ENCODE measurements at regions not wholly inside any gene's neighbourhood (a gene's known extent, or its start where the extent isn't known, plus 50 kb on each side); places are given as distances from the start of the nearest gene placed in this dataset.

- no peak overlapping the region for H3K4me2 ChIP-seq (ENCODE audit: low read depth, low read length, poor library complexity, severe bottlenecking)
Measured at GRCh38 chr7:42431873-42432272, 194.9 kb upstream of the GLI3 start.

DNA sequence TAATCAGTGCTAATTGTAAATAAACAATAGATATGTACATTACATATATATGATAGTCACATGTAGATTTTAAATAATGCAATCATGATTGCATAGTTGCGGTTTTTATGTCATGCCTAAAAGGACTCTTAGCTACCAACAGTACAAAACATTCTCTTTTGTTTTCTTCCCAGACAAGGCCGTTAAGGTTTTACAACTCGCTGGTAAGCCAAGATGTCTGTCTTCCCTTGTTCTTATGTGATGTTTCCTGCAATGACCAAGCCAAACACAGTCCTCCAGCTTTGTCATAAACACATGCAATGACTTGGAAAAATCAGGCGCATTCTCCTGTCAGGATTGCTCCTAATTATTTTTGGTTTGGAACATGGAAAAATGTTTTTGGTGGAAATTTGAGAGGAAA lies 192.3 kb upstream of the GLI3 start:
- Histone ChIP-seq H3K4me2 (ENCODE audit: low read depth, low read length, poor library complexity, severe bottlenecking) (no peak overlapping the region), H3K27me3 (ENCODE audit: low read length) (no peaks in the 10 kb centered on the region), H3K9ac (ENCODE audit: low read length) (no peak overlapping the region), H3K36me3 (ENCODE audit: low read length) (no peaks in the 10 kb centered on the region), H3F3A (ENCODE audit: insufficient read depth) (no peaks in the 10 kb centered on the region), H3K9me3 (ENCODE audit: insufficient read depth, low read length) (no peaks in the 10 kb centered on the region; the same call in 1 of the 2 replicates), H3K27ac (ENCODE audit: low read depth, low read length) (no peak overlapping the region), H4K20me1 (ENCODE audit: low read depth, low read length) (no peaks in the 10 kb centered on the region), H2AFZ (ENCODE audit: low read depth, low read length, severe bottlenecking) (no peak overlapping the region), H3K4me3 (ENCODE audit: insufficient read depth, low read length, poor library complexity, severe bottlenecking) (no peak overlapping the region), H3K9me2 (replicated peaks; ENCODE audit: insufficient read depth, low read length) (no peaks in the 10 kb centered on the region), H3K79me2 (ENCODE audit: insufficient read depth, low read length) (no peaks in the 10 kb centered on the region)
- no peak for TF ChIP-seq EZH2phosphoT487 (conservative IDR thresholded peaks at IDR 0.05; ENCODE audit: low read length)

More at GRCh38 chr7:42431873-42432272, 194.9 kb upstream of the GLI3 start:
- Histone ChIP-seq H3K4me3 (ENCODE audit: insufficient read depth, low read length, poor library complexity, severe bottlenecking) (no peak overlapping the region), H3K27ac (ENCODE audit: low read depth, low read length) (no peak overlapping the region), H3K27me3 (ENCODE audit: low read length) (no peaks in the 10 kb centered on the region), H3K9ac (ENCODE audit: low read length) (no peak overlapping the region), H3K9me2 (replicated peaks; ENCODE audit: insufficient read depth, low read length) (no peaks in the 10 kb centered on the region), H2AFZ (ENCODE audit: low read depth, low read length, severe bottlenecking) (no peak overlapping the region), H3K79me2 (ENCODE audit: insufficient read depth, low read length) (no peaks in the 10 kb centered on the region), H3K36me3 (ENCODE audit: low read length) (no peaks in the 10 kb centered on the region), H3K9me3 (ENCODE audit: insufficient read depth, low read length) (no peaks in the 10 kb centered on the region), H4K20me1 (ENCODE audit: low read depth, low read length) (no peaks in the 10 kb centered on the region), H3F3A (ENCODE audit: insufficient read depth) (no peaks in the 10 kb centered on the region)
- TF ChIP-seq, protein P1, sequence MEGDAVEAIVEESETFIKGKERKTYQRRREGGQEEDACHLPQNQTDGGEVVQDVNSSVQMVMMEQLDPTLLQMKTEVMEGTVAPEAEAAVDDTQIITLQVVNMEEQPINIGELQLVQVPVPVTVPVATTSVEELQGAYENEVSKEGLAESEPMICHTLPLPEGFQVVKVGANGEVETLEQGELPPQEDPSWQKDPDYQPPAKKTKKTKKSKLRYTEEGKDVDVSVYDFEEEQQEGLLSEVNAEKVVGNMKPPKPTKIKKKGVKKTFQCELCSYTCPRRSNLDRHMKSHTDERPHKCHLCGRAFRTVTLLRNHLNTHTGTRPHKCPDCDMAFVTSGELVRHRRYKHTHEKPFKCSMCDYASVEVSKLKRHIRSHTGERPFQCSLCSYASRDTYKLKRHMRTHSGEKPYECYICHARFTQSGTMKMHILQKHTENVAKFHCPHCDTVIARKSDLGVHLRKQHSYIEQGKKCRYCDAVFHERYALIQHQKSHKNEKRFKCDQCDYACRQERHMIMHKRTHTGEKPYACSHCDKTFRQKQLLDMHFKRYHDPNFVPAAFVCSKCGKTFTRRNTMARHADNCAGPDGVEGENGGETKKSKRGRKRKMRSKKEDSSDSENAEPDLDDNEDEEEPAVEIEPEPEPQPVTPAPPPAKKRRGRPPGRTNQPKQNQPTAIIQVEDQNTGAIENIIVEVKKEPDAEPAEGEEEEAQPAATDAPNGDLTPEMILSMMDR (IDR thresholded peaks at IDR 0.05; ENCODE audit: insufficient read depth, low read length, poor library complexity, severe bottlenecking), result no peak
- no peak for TF ChIP-seq EZH2phosphoT487 (conservative IDR thresholded peaks at IDR 0.05; ENCODE audit: low read length)

DNA sequence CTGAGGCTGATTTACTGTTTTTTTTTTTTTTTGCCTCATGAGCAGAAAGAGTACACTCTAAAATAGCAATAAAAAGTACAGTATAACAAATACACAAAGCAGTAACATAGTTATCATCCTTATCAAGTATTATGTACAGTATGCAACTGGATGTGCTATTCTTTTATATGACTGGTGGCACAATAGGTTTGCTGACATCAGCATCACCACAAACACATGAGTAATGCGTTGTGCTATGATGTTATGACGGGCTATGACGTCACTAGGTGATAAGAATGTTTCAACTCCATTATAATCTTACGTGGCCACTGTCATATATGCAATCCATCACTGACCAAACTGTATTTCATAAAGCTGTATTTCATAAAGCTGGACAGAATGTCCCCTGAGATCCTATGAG lies 189.2 kb upstream of the GLI3 start:
- H3F3A ChIP-seq (ENCODE audit: insufficient read depth), result no peaks in the 10 kb centered on the region
- no peaks in the 10 kb centered on the region; the same call in 1 of the 2 replicates for H3K9me3 ChIP-seq (ENCODE audit: insufficient read depth, low read length)
- H3K4me2 ChIP-seq (ENCODE audit: low read depth, low read length, poor library complexity, severe bottlenecking), result no peak overlapping the region
- H2AFZ ChIP-seq (ENCODE audit: low read depth, low read length, severe bottlenecking), result no peak overlapping the region
- no peaks in the 10 kb centered on the region for H3K79me2 ChIP-seq (ENCODE audit: insufficient read depth, low read length)
- no peak overlapping the region for H3K4me3 ChIP-seq (ENCODE audit: insufficient read depth, low read length, poor library complexity, severe bottlenecking)
- H3K27me3 ChIP-seq (ENCODE audit: low read length), result no peaks in the 10 kb centered on the region
- H3K27ac ChIP-seq (ENCODE audit: low read depth, low read length), result no peak overlapping the region
- H3K9me2 ChIP-seq (replicated peaks; ENCODE audit: insufficient read depth, low read length), result no peaks in the 10 kb centered on the region
- no peaks in the 10 kb centered on the region for H4K20me1 ChIP-seq (ENCODE audit: low read depth, low read length)
- H3K9ac ChIP-seq (ENCODE audit: low read length), result no peak overlapping the region
- no peaks in the 10 kb centered on the region for H3K36me3 ChIP-seq (ENCODE audit: low read length)
- no peak for TF ChIP-seq EZH2phosphoT487 (conservative IDR thresholded peaks at IDR 0.05; ENCODE audit: low read length)
- TF ChIP-seq, protein P1 (IDR thresholded peaks at IDR 0.05; ENCODE audit: insufficient read depth, low read length, poor library complexity, severe bottlenecking), result no peak

GRCh38 chr7:42414941-42415505 lies 178.0 kb upstream of the GLI3 start:
- no peaks in the 10 kb centered on the region for H3K9me2 ChIP-seq (replicated peaks; ENCODE audit: insufficient read depth, low read length)
- no peak overlapping the region for H3K4me2 ChIP-seq (ENCODE audit: low read depth, low read length, poor library complexity, severe bottlenecking)
- H3K36me3 ChIP-seq (ENCODE audit: low read length), result no peaks in the 10 kb centered on the region
- no peaks in the 10 kb centered on the region for H3K9me3 ChIP-seq (ENCODE audit: insufficient read depth, low read length)
- H3K4me3 ChIP-seq (ENCODE audit: insufficient read depth, low read length, poor library complexity, severe bottlenecking), result no peak overlapping the region
- no peak overlapping the region for H2AFZ ChIP-seq (ENCODE audit: low read depth, low read length, severe bottlenecking)
- no peaks in the 10 kb centered on the region; the same call in 1 of the 2 replicates for H4K20me1 ChIP-seq (ENCODE audit: low read depth, low read length)
- H3K79me2 ChIP-seq (ENCODE audit: insufficient read depth, low read length), result no peaks in the 10 kb centered on the region
- H3F3A ChIP-seq (ENCODE audit: insufficient read depth), result no peaks in the 10 kb centered on the region
- H3K27ac ChIP-seq (ENCODE audit: low read depth, low read length), result no peak overlapping the region
- TF ChIP-seq EZH2phosphoT487 (conservative IDR thresholded peaks at IDR 0.05; ENCODE audit: low read length), result no peak
- TF ChIP-seq, protein P1 (IDR thresholded peaks at IDR 0.05; ENCODE audit: insufficient read depth, low read length, poor library complexity, severe bottlenecking), result no peak
- H3K27me3 ChIP-seq (ENCODE audit: low read length), result no peaks in the 10 kb centered on the region
- no peak overlapping the region for H3K9ac ChIP-seq (ENCODE audit: low read length)

All from SU-DHL-6 (cell line).